B cell (primary cell): ENCODE measurements at regions not wholly inside any gene's neighbourhood (a gene's known extent, or its start where the extent isn't known, plus 50 kb on each side); places are given as distances from the start of the nearest gene placed in this dataset.

Source experiments
- ATAC-seq: fragments of 200-7000 bp; cut with Tn5 transposase; one replicate; pipeline ENCODE4 v1.10.0; 2021; ENCODE audit warnings: low read depth, mild to moderate bottlenecking, moderate number of reproducible peaks, moderate library complexity
- CTCF ChIA-PET: fragments of 350-600 bp; sonication (Branson Sonifier 250); formaldehyde crosslinking; loops from one replicate; lab custom pipeline; 2021; ENCODE audit warnings: antibody characterized with exemption, inconsistent platforms; lab: Charles Lee
- POLR2A ChIA-PET: fragments of 350-600 bp; sonication (Branson Sonifier 250); formaldehyde crosslinking; loops from one replicate; lab custom pipeline; 2021; ENCODE audit warnings: antibody characterized with exemption; lab: Charles Lee
- DNase-seq: peaks from one replicate; pipeline ENCODE4 v3.0.0; 2013
- H2AFZ ChIP-seq: 2 replicates; pipeline ENCODE4 v1.6.1; 2012; ENCODE audit warnings: mild to moderate bottlenecking, low read depth, low read length; ENCODE audit not compliant: insufficient read depth, poor library complexity, severe bottlenecking
- H3K27ac ChIP-seq, 2 donors: 1 replicate in 1 of 2; 2 replicates in 1 of 2; pipeline ENCODE4 v1.5.1; 2012 to 2013; ENCODE audit warnings: low read length in 2 of 2, mild to moderate bottlenecking in 2 of 2, moderate library complexity in 1 of 2
- H3K27me3 ChIP-seq, 4 experiments: fragments of 200-600 bp in 1 of 4; sonication (generic) in 1 of 4; replicated peaks in 1 of 4; 1 replicate in 2 of 4; 2 replicates in 2 of 4; pipeline versions ENCODE4 v1.6.1 to v1.7.0; 2013 to 2016; ENCODE audit warnings: low read length in 3 of 4, mild to moderate bottlenecking in 2 of 4, mixed read lengths in 1 of 4, moderate library complexity in 1 of 4; ENCODE audit not compliant: insufficient read depth in 4 of 4, control insufficient read depth in 3 of 4; ENCODE audit errors: control extremely low read depth in 1 of 4
- H3K36me3 ChIP-seq, 2 experiments: replicated peaks in 1 of 2; 1 replicate in 1 of 2; 2 replicates in 1 of 2; pipeline versions ENCODE4 v1.6.1 to v1.7.1; 2013; ENCODE audit warnings: low read length in 1 of 2; ENCODE audit not compliant: insufficient read depth in 2 of 2, control insufficient read depth in 1 of 2; ENCODE audit errors: control extremely low read depth in 1 of 2, extremely low read depth in 1 of 2
- H3K4me1 ChIP-seq, 2 donors: fragments of 200-600 bp in 1 of 2; sonication (generic) in 1 of 2; 1 replicate in 1 of 2; 2 replicates in 1 of 2; pipeline versions ENCODE4 v1.5.1 to v1.6.1; 2013 to 2017; ENCODE audit warnings: low read length in 2 of 2; ENCODE audit not compliant: control insufficient read depth in 2 of 2, insufficient read depth in 2 of 2
- H3K4me2 ChIP-seq: replicated peaks from 2 replicates; pipeline ENCODE3; 2012; ENCODE audit warnings: mild to moderate bottlenecking, low read depth, low read length; ENCODE audit not compliant: poor library complexity, severe bottlenecking
- H3K4me3 ChIP-seq, 5 experiments: fragments of 200-600 bp in 1 of 5; sonication (generic) in 1 of 5; 1 replicate in 3 of 5; 2 replicates in 2 of 5; pipeline versions ENCODE4 v1.5.1 to v1.7.0; 2011 to 2016; ENCODE audit warnings: low read length in 4 of 5, mild to moderate bottlenecking in 4 of 5, low read depth in 2 of 5, control low read depth in 1 of 5, moderate library complexity in 1 of 5; ENCODE audit not compliant: insufficient read depth in 1 of 5; ENCODE audit errors: control extremely low read depth in 1 of 5, extremely low read depth in 1 of 5
- H3K79me2 ChIP-seq: fragments of 200-600 bp; sonication (generic); one replicate; pipeline ENCODE4 v1.6.0; 2016; ENCODE audit warnings: low read length; ENCODE audit not compliant: control insufficient read depth, insufficient read depth
- H3K9ac ChIP-seq: fragments of 200-600 bp; sonication (generic); 2 replicates; pipeline ENCODE4 v1.6.1; 2017; ENCODE audit warnings: mild to moderate bottlenecking, low read length, moderate library complexity
- H3K9me3 ChIP-seq, 3 donors: one replicate each; pipeline versions ENCODE4 v1.6.1 to v1.7.1; 2013; ENCODE audit warnings: low read length in 2 of 3; ENCODE audit not compliant: control insufficient read depth in 2 of 3, insufficient read depth in 1 of 3; ENCODE audit errors: control extremely low read depth in 1 of 3
- H4K20me1 ChIP-seq: 2 replicates; pipeline ENCODE4 v1.6.0; 2012; ENCODE audit warnings: mild to moderate bottlenecking, low read length; ENCODE audit not compliant: insufficient read depth, control insufficient read depth, poor library complexity, severe bottlenecking
- H3K27ac Mint-ChIP-seq: one replicate; pipeline ENCODE4 v1.8.0; 2021; ENCODE audit warnings: mixed read lengths
- H3K27me3 Mint-ChIP-seq: one replicate; pipeline ENCODE4 v1.8.0; 2021; ENCODE audit warnings: mixed read lengths
- H3K4me1 Mint-ChIP-seq: one replicate; pipeline ENCODE4 v1.8.0; 2021; ENCODE audit warnings: mixed read lengths
- H3K4me3 Mint-ChIP-seq: one replicate; pipeline ENCODE4 v1.8.0; 2021; ENCODE audit warnings: mixed read lengths
- H3K9me3 Mint-ChIP-seq: one replicate; pipeline ENCODE4 v1.8.0; 2022; ENCODE audit warnings: mixed read lengths; ENCODE audit not compliant: insufficient read depth
- EZH2 ChIP-seq: IDR thresholded peaks from 2 replicates; pipeline ENCODE4 v1.6.1; 2012; ENCODE audit warnings: borderline replicate concordance, low read depth, mild to moderate bottlenecking, moderate library complexity, low read length; ENCODE audit not compliant: insufficient read depth, poor library complexity, severe bottlenecking
- WGBS: methylation state at CpG from one replicate; pipeline ENCODE4 v1.1.5; 2013; ENCODE audit warnings: missing lambda C conversion rate; ENCODE audit not compliant: insufficient coverage; 5-methylcytosine and 5-hydroxymethylcytosine counted together
- intact Hi-C: fragments of 100-400 bp; cut with micrococcal nuclease; formaldehyde crosslinking; loops from one replicate; pipeline ENCODE4 v1.10.0; 2022
- TF ChIP-seq, protein P1 (sequence below): fragments of 200-600 bp; IDR thresholded peaks from one replicate; pipeline ENCODE4 v1.8.0; 2022; ENCODE audit warnings: antibody characterized with exemption, mild to moderate bottlenecking

DNA sequence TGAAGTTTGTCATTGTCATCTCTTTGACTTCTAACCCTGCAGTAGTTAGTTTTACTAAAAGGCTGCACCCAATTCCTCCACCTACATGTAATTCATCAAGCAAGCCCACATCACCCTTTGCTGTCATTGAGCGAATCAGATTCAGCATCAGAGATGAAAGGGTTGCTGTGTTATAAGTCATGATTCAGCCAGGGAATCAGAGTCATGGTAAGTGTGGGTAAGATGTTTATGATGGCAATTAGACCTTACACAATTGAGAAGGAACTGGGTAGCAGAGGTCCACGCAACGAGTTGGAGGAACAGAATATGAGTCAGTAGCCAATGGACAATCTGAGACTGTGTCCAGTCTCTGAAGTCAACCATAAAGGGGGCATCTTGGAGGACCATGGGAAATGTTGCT, 162.8 kb upstream of the SNX19 start:
- H3K4me1 ChIP-seq: no peaks in the 10 kb centered on the region
- intact Hi-C loops: no loop called here

DNA sequence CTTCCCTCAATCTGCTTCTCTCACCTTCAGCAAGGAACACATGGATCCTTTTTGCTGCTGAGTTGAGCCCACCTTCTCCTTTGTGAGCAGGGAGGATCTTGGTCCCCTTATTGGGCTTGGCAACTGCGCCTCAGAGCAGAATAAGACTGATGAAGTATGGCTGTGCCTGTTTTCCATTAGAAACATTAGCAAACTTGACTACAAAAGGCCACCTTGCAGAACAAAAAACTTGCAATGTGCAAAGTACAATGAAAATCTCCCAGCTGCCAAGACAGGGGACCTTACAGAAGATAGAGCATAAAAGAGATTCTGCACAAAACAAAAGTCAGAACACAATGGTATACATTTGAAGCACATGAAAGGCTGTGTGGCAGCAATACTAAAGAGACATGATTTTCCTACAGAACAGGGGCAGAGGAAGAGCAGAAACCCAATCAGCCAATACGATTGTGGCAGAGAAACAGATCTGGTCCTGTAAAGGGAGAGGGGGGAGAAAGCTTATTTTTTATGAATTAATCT, 173.5 kb upstream of the SNX19 start:
- POLR2A ChIA-PET: no interaction called here
- Mint-ChIP-seq H3K4me1 (no peaks in the 10 kb centered on the region), H3K4me3 (no peak overlapping the region), H3K27ac (no peak overlapping the region), H3K27me3 (no peaks in the 10 kb centered on the region), H3K9me3 (no peaks in the 10 kb centered on the region)
- TF ChIP-seq, protein P1, sequence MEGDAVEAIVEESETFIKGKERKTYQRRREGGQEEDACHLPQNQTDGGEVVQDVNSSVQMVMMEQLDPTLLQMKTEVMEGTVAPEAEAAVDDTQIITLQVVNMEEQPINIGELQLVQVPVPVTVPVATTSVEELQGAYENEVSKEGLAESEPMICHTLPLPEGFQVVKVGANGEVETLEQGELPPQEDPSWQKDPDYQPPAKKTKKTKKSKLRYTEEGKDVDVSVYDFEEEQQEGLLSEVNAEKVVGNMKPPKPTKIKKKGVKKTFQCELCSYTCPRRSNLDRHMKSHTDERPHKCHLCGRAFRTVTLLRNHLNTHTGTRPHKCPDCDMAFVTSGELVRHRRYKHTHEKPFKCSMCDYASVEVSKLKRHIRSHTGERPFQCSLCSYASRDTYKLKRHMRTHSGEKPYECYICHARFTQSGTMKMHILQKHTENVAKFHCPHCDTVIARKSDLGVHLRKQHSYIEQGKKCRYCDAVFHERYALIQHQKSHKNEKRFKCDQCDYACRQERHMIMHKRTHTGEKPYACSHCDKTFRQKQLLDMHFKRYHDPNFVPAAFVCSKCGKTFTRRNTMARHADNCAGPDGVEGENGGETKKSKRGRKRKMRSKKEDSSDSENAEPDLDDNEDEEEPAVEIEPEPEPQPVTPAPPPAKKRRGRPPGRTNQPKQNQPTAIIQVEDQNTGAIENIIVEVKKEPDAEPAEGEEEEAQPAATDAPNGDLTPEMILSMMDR: no peak
- no peak for TF ChIP-seq EZH2
- ATAC-seq (no peak), DNase-seq (no peak)
- WGBS: 100% methylated on average over 1 of the region's 2 CpGs
- Histone ChIP-seq H2AFZ (no peak overlapping the region), H3K4me1 (no peaks in the 10 kb centered on the region), H3K9ac (no peak overlapping the region), H3K9me3 (peaks cover 0 to 9% (median 3%) of the 10 kb centered on the region in 3 donors), H3K4me2 (no peak overlapping the region), H3K27ac (no peak overlapping the region), H4K20me1 (no peaks in the 10 kb centered on the region), H3K36me3 (no peaks in the 10 kb centered on the region), H3K27me3 (no peaks in the 10 kb centered on the region), H3K4me3 (no peak overlapping the region), H3K79me2 (no peaks in the 10 kb centered on the region)
- CTCF ChIA-PET: no interaction called here
- intact Hi-C loops: no loop called here

More for the DNA sequence above, 162.8 kb upstream of the SNX19 start:
- Histone ChIP-seq H2AFZ (no peak overlapping the region), H3K9ac (no peak overlapping the region), H3K9me3 (peaks cover 0 to 4% (median 0%) of the 10 kb centered on the region in 3 donors), H3K27ac (no peak overlapping the region), H3K36me3 (no peaks in the 10 kb centered on the region), H4K20me1 (no peaks in the 10 kb centered on the region), H3K4me3 (no peak overlapping the region), H3K79me2 (no peaks in the 10 kb centered on the region), H3K27me3 (no peaks in the 10 kb centered on the region), H3K4me2 (no peak overlapping the region)
- no peaks in the 10 kb centered on the region for H3K4me1 Mint-ChIP-seq
- H3K27me3 Mint-ChIP-seq: no peaks in the 10 kb centered on the region
- ATAC-seq (no peak), DNase-seq (no peak)
- no peak overlapping the region for H3K4me3 Mint-ChIP-seq
- H3K9me3 Mint-ChIP-seq: peaks cover 6% of the 10 kb centered on the region
- TF ChIP-seq, protein P1: no peak
- no peak for TF ChIP-seq EZH2
- no peak overlapping the region for H3K27ac Mint-ChIP-seq
- 83% methylated on average over 2 of the region's 3 CpGs for WGBS
- CTCF ChIA-PET: no interaction called here
- POLR2A ChIA-PET: no interaction called here
